ENCODE measurements at regions not wholly inside any gene's neighbourhood (a gene's known extent, or its start where the extent isn't known, plus 50 kb on each side); places are given as distances from the start of the nearest gene placed in this dataset.

DNA sequence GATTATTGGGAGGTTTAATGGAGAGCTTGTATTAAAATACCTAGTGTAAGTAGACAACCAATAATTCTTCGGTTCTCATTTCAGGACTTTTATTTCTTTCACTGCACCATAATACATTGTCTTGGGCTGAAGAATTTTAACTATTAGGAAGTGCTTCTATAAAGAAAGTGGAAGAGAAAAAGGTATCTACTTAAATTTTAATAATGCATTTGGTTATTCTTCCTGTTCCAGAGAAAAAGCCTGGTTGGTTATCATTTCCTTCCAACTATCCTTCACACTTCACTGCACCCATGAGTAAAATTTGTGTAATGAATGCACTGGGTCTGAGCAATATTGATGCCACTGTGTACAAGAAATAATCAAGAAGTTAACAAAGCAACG is 629.0 kb upstream of the DPP6 start:
- TF ChIP-seq, protein P1, sequence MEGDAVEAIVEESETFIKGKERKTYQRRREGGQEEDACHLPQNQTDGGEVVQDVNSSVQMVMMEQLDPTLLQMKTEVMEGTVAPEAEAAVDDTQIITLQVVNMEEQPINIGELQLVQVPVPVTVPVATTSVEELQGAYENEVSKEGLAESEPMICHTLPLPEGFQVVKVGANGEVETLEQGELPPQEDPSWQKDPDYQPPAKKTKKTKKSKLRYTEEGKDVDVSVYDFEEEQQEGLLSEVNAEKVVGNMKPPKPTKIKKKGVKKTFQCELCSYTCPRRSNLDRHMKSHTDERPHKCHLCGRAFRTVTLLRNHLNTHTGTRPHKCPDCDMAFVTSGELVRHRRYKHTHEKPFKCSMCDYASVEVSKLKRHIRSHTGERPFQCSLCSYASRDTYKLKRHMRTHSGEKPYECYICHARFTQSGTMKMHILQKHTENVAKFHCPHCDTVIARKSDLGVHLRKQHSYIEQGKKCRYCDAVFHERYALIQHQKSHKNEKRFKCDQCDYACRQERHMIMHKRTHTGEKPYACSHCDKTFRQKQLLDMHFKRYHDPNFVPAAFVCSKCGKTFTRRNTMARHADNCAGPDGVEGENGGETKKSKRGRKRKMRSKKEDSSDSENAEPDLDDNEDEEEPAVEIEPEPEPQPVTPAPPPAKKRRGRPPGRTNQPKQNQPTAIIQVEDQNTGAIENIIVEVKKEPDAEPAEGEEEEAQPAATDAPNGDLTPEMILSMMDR (conservative IDR thresholded peaks at IDR 0.05; ENCODE audit: low read length), result no peak
- no peak for TF ChIP-seq EZH2phosphoT487 (IDR thresholded peaks at IDR 0.05; ENCODE audit: borderline replicate concordance, low read depth, low read length)
